GM12875 (cell line): ENCODE measurements at regions not wholly inside any gene's neighbourhood (a gene's known extent, or its start where the extent isn't known, plus 50 kb on each side); places are given as distances from the start of the nearest gene placed in this dataset.

Experiments used
- H3K4me3 ChIP-seq: one replicate; pipeline ENCODE4 v1.5.1; 2011; ENCODE audit warnings: low read depth, low read length, control low read depth
- CTCF ChIP-seq: IDR thresholded peaks from 2 replicates; pipeline ENCODE4 v1.5.1; 2011; ENCODE audit warnings: low read depth, mild to moderate bottlenecking, control low read depth, inconsistent platforms, low read length, moderate library complexity, borderline replicate concordance; ENCODE audit not compliant: insufficient read depth

GRCh38 chr7:123351027-123351426, 151.3 kb upstream of the SLC13A1 start:
- no peak overlapping the region for H3K4me3 ChIP-seq
- no peak for TF ChIP-seq CTCF

- H3K4me3 ChIP-seq = no peak overlapping the region
- no peak for TF ChIP-seq CTCF
Observed at GRCh38 chr7:123348690-123349089, 148.9 kb upstream of the SLC13A1 start.

- H3K4me3 ChIP-seq = no peak overlapping the region
- TF ChIP-seq CTCF = no peak
Observed at GRCh38 chr7:123346766-123347165, 147.0 kb upstream of the SLC13A1 start.

- H3K4me3 ChIP-seq = no peak overlapping the region
- TF ChIP-seq CTCF = no peak
Observed at GRCh38 chr7:123343611-123344010, 143.8 kb upstream of the SLC13A1 start.

- no peak overlapping the region for H3K4me3 ChIP-seq
- no peak for TF ChIP-seq CTCF
Observed at GRCh38 chr7:123341102-123341501, 141.3 kb upstream of the SLC13A1 start.

GRCh38 chr7:123338688-123339087, 138.9 kb upstream of the SLC13A1 start:
- TF ChIP-seq CTCF = no peak
- no peak overlapping the region for H3K4me3 ChIP-seq

- no peak overlapping the region for H3K4me3 ChIP-seq
- no peak for TF ChIP-seq CTCF
Observed at GRCh38 chr7:123329988-123330643, 130.3 kb upstream of the SLC13A1 start.
